Tibial nerve (tissue), 4 donors: ENCODE measurements at regions not wholly inside any gene's neighbourhood (a gene's known extent, or its start where the extent isn't known, plus 50 kb on each side); places are given as distances from the start of the nearest gene placed in this dataset.
"Not testable (repeated sequence)": the region's sequence is repeated elsewhere in the genome, so short reads cannot be mapped to it uniquely, and the experiment has no call there.

Experiments used
- DNase-seq, 2 donors: peaks; one replicate each; pipeline ENCODE4 v3.0.0-alpha.2; 2019; ENCODE audit warnings: low spot score in 2 of 2
- H3K27ac ChIP-seq, 4 donors: fragments of 200-600 bp; sonication (generic) in 3 of 4; one replicate each; pipeline ENCODE4 v1.5.1; 2017 to 2019; ENCODE audit warnings: mild to moderate bottlenecking in 1 of 4
- H3K27me3 ChIP-seq, 2 donors: fragments of 200-600 bp; sonication (generic) in 1 of 2; one replicate each; pipeline versions ENCODE4 v1.5.1 to v1.6.0; 2017 to 2019
- H3K36me3 ChIP-seq, 3 donors: fragments of 200-600 bp; sonication (generic); one replicate each; pipeline ENCODE4 v1.5.1; 2018 to 2019
- H3K4me1 ChIP-seq, 4 donors: fragments of 200-600 bp; sonication (generic) in 3 of 4; one replicate each; pipeline ENCODE4 v1.5.1; 2017 to 2019
- H3K4me3 ChIP-seq, 4 donors: fragments of 200-600 bp; sonication (generic) in 3 of 4; one replicate each; pipeline ENCODE4 v1.5.1; 2017 to 2019; ENCODE audit warnings: mild to moderate bottlenecking in 1 of 4, moderate library complexity in 1 of 4
- H3K9me3 ChIP-seq, 4 donors: fragments of 200-600 bp; sonication (generic) in 3 of 4; one replicate each; pipeline ENCODE4 v1.5.1; 2017 to 2019
- EP300 ChIP-seq, 2 donors: sonication (generic); formaldehyde crosslinking; IDR thresholded peaks; one replicate each; pipeline ENCODE4 v1.6.1; 2017; ENCODE audit warnings: antibody characterized with exemption in 2 of 2, mild to moderate bottlenecking in 1 of 2
- POLR2A ChIP-seq, 2 donors: fragments of 450-650 bp; IDR thresholded peaks; one replicate each; pipeline ENCODE4 v1.6.1; 2017; ENCODE audit warnings: antibody characterized with exemption in 2 of 2, mild to moderate bottlenecking in 2 of 2, moderate library complexity in 2 of 2
- WGBS, 2 donors: methylation state at CpG; one replicate each; pipeline ENCODE4 v1.1.5; 2018; 5-methylcytosine and 5-hydroxymethylcytosine counted together
- TF ChIP-seq, protein P1 (sequence below), 5 experiments: fragments of 200-600 bp in 3 of 5; fragments of 450-650 bp in 2 of 5; sonication (generic) in 3 of 5; IDR thresholded peaks; one replicate each; pipeline ENCODE4 v1.5.1; 2016 to 2019; ENCODE audit warnings: antibody characterized with exemption in 5 of 5, mild to moderate bottlenecking in 3 of 5, moderate library complexity in 2 of 5

DNA sequence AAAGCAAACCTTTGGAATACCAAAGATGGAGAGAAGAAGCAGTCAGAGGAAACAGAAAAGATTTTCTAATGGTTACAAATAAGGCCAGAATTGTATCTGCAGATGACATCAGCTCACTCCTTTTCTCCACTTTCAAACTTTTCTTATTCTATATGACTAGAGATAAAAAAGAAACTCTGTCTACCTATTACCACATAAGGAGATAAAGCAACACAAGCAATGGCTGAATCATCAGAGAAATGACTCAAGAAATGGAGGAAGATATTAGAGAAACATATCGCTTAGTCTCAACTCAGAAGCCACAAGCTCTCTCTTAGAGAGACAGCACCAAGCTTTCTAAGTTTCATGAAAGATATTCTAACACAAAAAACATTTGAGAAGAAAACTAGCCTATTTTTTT is 784.0 kb downstream of the ZPLD1 start:
- WGBS, 2 donors, result 93% methylated on average over 1 of the region's 1 CpG
- no peaks in the 10 kb centered on the region for H3K9me3 ChIP-seq
- TF ChIP-seq POLR2A (IDR thresholded peaks at IDR 0.05) (no peak), EP300 (IDR thresholded peaks at IDR 0.05) (no peak)
- TF ChIP-seq, protein P1, sequence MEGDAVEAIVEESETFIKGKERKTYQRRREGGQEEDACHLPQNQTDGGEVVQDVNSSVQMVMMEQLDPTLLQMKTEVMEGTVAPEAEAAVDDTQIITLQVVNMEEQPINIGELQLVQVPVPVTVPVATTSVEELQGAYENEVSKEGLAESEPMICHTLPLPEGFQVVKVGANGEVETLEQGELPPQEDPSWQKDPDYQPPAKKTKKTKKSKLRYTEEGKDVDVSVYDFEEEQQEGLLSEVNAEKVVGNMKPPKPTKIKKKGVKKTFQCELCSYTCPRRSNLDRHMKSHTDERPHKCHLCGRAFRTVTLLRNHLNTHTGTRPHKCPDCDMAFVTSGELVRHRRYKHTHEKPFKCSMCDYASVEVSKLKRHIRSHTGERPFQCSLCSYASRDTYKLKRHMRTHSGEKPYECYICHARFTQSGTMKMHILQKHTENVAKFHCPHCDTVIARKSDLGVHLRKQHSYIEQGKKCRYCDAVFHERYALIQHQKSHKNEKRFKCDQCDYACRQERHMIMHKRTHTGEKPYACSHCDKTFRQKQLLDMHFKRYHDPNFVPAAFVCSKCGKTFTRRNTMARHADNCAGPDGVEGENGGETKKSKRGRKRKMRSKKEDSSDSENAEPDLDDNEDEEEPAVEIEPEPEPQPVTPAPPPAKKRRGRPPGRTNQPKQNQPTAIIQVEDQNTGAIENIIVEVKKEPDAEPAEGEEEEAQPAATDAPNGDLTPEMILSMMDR (IDR thresholded peaks at IDR 0.05), result no peak
- no peak overlapping the region for H3K27ac ChIP-seq
- no peak overlapping the region for H3K4me3 ChIP-seq
- no peaks in the 10 kb centered on the region for H3K4me1 ChIP-seq
- H3K27me3 ChIP-seq, result no peaks in the 10 kb centered on the region
- H3K36me3 ChIP-seq, result no peaks in the 10 kb centered on the region
- DNase-seq, result no peak

DNA sequence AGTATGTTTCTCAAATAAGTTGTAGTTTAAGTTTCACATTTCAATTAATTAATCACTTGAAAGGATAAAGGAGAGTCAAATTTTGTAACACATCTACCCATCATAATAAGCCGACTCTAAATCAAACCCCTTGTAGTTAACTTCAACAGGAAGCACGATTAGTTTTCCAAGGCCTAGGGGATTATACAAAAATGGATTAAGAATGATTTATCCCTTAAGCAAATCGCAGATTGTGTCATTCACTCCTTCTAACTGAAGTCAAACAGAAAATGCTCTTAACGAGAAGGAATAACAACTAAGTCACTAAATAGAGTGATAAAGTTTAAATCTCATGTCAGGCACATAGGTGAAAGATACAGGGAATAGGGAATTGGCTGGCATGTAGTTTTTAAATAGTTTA is 792.8 kb downstream of the ZPLD1 start:
- Histone ChIP-seq H3K4me3 (no peak overlapping the region), H3K27ac (no peak overlapping the region), H3K27me3 (no peaks in the 10 kb centered on the region), H3K9me3 (no peaks in the 10 kb centered on the region), H3K4me1 (no peaks in the 10 kb centered on the region), H3K36me3 (no peaks in the 10 kb centered on the region)
- DNase-seq, result no peak
- 66 to 72% methylated on average over 4 of the region's 4 CpGs for WGBS, 2 donors
- TF ChIP-seq, protein P1 (IDR thresholded peaks at IDR 0.05), result no peak
- TF ChIP-seq POLR2A (IDR thresholded peaks at IDR 0.05), result no peak
- TF ChIP-seq EP300 (IDR thresholded peaks at IDR 0.05), result no peak

DNA sequence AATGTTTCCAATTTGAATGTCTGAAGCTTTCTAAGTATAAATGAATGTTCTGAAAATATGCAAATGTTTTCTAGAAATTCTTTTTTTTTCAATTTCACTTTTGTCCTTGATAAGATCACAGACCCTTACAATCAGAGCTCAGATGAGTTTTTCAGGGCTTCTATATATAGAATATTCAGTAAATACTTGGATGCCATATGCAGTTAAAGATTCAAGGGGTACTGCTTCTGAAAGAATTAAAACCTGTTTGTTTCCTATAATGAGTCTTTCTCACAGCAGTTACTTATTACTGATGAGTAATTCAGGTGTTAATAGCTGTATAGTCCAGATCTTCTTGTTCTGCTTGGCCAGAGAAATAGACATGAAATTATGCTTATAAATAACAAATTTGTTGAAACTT is 812.6 kb downstream of the ZPLD1 start:
- no peaks in the 10 kb centered on the region for H3K36me3 ChIP-seq
- no peak overlapping the region for H3K27ac ChIP-seq
- H3K4me3 ChIP-seq, result no peak overlapping the region
- H3K4me1 ChIP-seq, result no peaks in the 10 kb centered on the region
- TF ChIP-seq EP300 (IDR thresholded peaks at IDR 0.05), result no peak
- TF ChIP-seq, protein P1 (IDR thresholded peaks at IDR 0.05), result no peak
- no peak for TF ChIP-seq POLR2A (IDR thresholded peaks at IDR 0.05)
- H3K27me3 ChIP-seq, result no peaks in the 10 kb centered on the region
- no peaks in the 10 kb centered on the region for H3K9me3 ChIP-seq
- DNase-seq, result no peak

DNA sequence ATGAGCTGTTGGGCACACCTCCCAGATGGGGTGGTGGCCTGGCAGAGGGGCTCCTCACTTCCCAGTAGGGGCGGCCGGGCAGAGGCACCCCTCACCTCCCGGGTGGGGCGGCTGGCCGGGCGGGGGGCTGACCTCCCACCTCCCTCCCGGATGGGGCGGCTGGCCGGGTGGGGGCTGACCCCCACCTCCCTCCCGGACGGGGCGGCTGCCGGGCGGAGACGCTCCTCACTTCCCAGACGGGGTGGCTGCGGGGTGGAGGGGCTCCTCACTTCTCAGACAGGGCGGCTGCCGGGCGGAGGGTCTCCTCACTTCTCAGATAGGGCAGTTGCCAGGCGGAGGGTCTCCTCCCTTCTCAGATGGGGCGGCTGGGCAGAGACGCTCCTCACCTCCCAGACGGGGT is 820.0 kb downstream of the ZPLD1 start:
- H3K4me3 ChIP-seq, H3K27ac ChIP-seq, H3K27me3 ChIP-seq, H3K36me3 ChIP-seq, H3K9me3 ChIP-seq, DNase-seq, H3K4me1 ChIP-seq: not testable (repeated sequence)
- 90 to 97% methylated on average over 5 to 20 of the region's 24 CpGs for WGBS, 2 donors

DNA sequence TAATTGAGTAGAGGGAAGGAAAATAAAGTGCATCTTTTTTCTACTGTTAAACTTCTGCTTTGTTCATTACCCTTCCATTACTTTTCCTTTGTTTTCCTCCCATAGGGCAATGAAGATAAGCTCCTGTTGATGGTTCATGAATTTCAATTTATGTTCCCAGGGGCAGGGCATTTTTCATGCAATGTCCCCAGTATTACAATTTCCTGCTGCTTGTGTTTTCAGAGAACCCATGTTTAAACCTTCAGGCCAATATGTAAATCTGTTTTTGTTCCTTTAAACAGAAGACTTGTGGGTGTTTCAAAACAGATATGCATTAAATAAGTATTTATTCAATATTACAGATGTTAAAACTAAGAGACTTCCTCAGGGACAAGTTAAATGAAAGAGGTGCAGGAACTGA is 834.5 kb downstream of the ZPLD1 start:
- no peak for DNase-seq
- no peak for TF ChIP-seq EP300 (IDR thresholded peaks at IDR 0.05)
- TF ChIP-seq, protein P1 (IDR thresholded peaks at IDR 0.05), result no peak
- TF ChIP-seq POLR2A (IDR thresholded peaks at IDR 0.05), result no peak
- Histone ChIP-seq H3K9me3 (peaks cover 0 to 12% (median 0%) of the 10 kb centered on the region in 4 donors), H3K4me1 (no peaks in the 10 kb centered on the region), H3K4me3 (no peak overlapping the region), H3K27me3 (no peaks in the 10 kb centered on the region), H3K36me3 (no peaks in the 10 kb centered on the region), H3K27ac (no peak overlapping the region)

DNA sequence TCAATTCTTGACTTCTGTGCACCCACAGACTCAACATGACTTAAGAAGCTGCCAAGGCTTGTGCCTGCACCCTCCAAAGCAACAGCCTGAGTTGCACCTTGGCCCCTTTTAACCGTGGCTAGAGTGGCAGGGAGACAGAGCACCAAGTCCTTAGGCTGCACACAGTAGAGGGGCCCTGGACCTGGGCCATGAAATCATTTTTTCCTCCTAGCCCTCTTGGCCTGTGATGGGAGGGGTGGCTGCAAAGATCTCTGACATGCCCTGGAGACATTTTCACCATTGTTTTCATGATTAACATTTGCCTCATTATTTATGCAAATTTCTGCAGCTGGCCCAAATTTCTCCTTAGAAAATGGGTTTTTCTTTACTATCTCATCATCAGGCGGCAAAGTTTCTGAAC is 836.8 kb downstream of the ZPLD1 start:
- H3K4me3 ChIP-seq, result no peak overlapping the region
- no peak overlapping the region for H3K27ac ChIP-seq
- TF ChIP-seq, protein P1 (IDR thresholded peaks at IDR 0.05), result no peak
- TF ChIP-seq EP300 (IDR thresholded peaks at IDR 0.05) (no peak), POLR2A (IDR thresholded peaks at IDR 0.05) (no peak)
- no peaks in the 10 kb centered on the region for H3K36me3 ChIP-seq
- 78 to 79% methylated on average over 2 of the region's 2 CpGs for WGBS, 2 donors
- no peaks in the 10 kb centered on the region for H3K27me3 ChIP-seq
- H3K4me1 ChIP-seq, result no peaks in the 10 kb centered on the region
- DNase-seq, result no peak
- peaks cover 0 to 12% (median 0%) of the 10 kb centered on the region in 4 donors for H3K9me3 ChIP-seq
